ENCODE measurements at regions not wholly inside any gene's neighbourhood (a gene's known extent, or its start where the extent isn't known, plus 50 kb on each side); places are given as distances from the start of the nearest gene placed in this dataset.

DNA sequence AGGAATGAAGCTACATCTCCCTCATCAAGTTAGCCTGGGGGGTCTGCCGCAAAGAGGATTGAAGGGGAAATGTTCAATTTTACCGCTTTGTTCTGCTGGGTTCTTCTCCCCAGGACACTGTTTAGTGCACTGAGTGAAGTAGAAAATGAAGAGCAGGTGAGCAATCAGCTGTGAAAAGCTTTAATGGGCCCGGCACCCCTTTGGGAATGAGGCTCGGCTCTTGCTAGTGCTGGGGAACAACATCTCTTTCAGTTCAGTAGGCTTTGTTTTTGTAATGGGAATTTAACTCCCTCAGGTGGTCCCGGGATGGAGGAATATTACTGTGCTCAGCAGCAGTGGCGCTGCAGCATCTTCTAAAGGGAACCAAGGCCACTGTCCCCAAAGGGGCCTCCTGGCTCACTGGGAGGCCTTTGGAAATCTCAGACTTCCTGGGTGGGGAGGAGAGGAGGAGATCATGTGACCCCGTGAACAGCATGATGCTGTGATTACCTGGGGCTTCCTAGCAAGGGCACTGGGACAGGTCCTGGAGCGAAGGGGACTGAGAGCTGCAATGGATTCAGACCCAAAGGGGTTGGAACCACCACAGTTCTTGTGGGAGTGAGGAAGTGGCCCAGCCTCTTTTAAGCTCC lies 85.2 kb upstream of the MAX start:
- DNase-seq, result no peak

GRCh38 chr14:65190312-65190711 lies 88.0 kb upstream of the MAX start:
- DNase-seq, result no peak

DNA sequence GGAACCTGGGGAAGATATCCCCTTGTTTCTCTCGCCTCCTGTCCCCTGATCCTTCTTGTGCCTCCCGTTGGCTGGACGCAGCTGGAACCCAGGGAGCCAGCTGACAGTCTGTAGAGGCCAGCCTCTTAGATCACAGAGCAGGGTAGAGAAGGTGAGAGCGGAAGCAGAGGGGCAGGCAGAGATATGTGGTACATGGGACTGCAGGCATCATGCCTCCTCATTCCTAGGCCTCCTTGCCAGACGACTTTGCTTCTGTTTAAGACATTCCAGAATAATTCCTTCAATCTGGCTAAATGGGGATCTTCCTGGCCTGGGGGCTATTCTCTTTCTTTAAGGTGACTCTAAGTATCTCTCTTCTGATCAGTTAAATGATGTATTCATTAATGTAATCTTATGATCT lies 89.4 kb upstream of the MAX start:
- no peak for DNase-seq

GRCh38 chr14:65192686-65193085 lies 90.4 kb upstream of the MAX start:
- no peak for DNase-seq

DNA sequence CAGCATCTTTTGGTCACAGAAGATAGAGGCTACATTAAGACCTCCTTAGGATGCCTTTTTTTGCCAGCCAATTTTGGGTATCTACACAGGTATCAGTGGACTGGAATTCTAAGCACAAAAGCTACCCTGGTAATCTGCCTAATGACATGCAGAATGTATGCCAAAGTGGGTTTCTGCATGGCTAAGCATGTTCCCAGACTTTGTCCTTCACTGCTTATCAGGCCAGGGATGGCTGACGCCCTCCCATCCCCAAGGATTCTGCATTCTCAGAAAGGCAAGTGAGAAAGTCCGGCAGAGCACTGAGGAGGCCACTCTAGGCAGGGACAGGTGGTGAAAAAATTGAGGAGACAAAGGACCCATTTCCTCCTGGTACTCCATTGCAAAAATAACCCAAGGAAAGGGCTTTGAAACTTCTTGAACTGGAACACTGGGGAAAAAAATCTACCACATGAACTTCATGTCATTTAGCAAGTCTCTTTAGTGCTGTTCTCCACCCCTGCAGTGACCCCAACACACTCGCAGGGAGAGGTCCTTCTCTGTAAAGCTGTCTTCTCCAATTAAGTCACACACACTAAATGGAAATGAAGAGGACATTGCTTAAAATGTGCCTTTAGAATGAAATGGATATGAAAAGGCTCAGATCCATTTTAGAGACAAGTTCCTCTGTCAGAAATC lies 91.7 kb upstream of the MAX start:
- no peak for DNase-seq

GRCh38 chr14:65195042-65195719 lies 92.9 kb upstream of the MAX start:
- no peak for DNase-seq

GRCh38 chr14:65198346-65198745 lies 96.0 kb upstream of the MAX start:
- DNase-seq, result no peak

GRCh38 chr14:65200454-65200853 lies 98.1 kb upstream of the MAX start:
- no peak for DNase-seq

DNA sequence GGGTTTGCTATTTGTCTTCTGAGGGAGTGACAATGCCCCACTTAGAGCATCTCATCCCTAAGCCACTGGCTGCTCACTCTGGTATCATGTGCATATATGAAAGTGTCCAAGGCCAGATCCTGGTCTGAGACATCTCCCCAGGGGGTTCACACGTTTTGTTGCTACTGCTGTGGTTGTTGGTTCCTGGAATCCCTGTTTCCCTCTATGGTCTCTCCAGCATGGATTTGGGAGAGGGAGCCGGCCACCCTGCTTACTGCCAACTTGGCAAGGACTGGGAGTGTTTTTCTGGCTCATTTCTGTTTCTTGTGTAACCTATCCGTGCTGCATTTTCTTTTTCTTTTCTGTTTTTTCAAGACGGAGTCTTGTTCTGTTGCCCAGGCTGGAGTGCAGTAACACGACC lies 101.3 kb upstream of the MAX start:
- no peak for DNase-seq

- DNase-seq, result no peak
Measured at GRCh38 chr14:65204056-65204455, 101.7 kb upstream of the MAX start.

DNA sequence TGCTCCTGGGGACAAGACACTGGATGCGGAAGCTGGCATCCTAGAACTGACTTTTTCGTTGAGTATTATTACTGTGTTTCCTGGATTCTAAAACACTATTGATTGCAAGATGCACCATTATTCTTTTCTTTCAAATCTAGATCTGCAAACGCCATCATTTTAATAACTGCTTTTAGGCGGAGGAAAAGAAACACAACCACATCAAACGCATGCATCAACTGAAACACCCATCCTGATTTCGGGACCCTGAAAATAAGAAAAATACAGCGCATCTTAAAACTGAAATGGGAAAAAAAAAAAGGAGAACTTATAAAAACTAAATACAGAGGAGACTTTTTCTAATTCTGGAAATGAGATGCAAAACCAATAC lies 103.7 kb upstream of the MAX start:
- DNase-seq, result no peak

DNA sequence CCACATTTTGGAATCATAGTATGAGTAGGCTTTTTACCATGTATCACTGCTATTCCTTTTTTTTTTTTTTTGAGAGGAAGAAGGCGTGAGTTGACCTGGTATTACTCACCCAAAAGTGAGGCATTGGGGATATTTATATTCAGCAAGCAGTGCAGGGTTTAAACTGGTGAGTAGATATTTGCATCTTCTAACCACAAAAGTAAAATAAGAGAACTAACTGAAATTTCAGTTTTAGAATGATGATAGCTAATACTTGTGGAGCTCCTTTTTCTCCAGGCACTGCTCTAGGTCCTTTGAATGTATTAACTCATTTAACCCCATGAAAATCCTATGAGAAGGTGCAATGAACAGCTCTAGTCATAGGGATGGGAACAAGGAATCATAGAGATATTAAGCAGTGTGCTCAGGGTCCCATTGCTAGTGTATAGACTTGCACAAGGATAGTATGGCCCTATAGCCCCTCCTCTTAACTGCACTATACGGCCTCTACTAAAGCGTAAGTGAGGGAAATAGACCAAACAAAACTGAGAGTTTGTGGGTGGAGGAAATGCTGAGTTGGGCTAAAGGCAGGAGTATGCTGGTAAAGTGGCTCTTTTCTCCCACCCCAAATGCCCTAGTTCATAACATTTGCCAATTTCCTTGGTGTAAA lies 104.3 kb upstream of the MAX start:
- no peak for DNase-seq

DNA sequence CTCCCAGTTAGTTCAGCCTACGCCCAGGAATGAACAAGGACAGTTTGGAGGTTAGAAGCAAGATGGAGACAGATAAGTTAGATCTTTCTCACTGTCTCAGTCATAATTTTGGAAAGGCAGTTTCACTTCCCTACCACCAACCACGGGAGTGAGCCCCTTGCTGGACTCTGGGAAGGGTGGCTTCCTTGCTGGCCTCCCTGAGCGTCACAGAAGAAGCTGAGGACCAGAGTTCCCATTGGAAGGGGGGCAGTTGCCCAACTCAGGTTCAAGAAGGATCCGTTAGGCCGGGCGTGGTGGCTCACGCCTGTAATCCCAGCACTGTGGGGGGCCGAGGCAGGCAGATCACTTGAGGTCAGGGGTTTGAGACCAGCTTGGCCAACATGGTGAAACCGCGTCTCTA lies 106.2 kb upstream of the MAX start:
- no peak for DNase-seq

DNA sequence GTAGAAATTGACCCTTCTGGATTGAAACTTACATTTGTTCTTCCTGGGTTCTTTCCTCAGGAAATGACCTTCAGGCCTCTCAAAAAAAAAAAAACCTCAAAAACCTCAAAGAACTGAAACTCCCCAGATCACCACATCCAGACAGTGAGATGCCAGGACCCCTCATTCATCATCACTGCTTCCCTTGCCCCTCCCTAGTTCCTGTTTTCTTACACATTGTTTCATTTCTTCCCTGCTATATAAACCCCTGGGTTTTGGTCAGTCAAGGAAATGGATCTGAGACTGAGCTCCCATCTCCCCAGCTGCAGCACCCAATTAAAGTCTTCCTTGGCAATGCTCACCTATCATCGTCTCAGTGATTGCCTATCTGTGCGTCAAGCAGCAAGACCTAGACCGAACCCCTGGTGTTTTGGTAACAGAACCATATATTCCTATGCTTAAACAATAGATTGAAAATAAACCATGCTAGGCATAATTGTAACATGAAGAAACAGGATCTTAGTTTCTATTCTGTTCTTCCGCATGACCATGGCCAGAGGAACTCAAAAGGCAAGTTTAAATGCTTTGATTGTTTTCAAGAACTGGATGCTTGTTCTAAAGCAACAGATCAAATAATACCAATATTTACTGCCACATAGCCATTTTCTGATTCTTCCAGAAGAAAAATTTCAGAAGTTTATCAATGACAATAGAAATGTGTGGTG lies 108.0 kb upstream of the MAX start:
- no peak for DNase-seq

GRCh38 chr14:65210822-65211182 lies 108.5 kb upstream of the MAX start:
- DNase-seq, result no peak

DNA sequence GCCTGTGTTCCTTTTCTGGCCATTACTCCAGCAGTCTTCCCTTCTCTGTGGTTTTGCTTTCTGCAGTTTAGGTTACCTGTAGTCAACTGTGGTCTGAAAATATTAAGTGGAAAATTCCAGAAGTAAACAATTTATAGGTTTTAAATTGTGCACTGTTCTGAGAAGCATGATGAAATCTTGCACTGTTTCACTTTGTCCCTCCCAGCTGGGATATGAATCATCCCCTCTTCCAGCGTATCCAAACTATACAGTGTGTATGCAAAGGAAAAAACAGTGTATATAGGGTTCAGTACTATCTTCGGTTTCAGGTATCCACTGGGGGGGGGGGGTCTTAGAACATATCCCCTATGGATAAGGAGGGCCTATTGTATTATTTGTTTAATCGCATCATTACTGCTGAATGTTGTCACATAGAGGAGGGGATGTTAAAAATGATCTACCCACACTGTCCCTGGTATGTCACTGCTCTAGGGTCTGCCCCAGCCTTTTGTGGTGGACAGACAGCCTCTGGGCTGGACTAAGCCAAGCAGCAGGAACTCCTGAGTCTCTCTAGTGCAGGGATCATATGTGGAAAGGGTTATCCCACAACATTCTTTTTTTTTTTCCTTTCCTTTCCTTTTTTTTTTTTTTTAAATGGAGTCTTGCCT lies 109.1 kb upstream of the MAX start:
- no peak for DNase-seq

DNA sequence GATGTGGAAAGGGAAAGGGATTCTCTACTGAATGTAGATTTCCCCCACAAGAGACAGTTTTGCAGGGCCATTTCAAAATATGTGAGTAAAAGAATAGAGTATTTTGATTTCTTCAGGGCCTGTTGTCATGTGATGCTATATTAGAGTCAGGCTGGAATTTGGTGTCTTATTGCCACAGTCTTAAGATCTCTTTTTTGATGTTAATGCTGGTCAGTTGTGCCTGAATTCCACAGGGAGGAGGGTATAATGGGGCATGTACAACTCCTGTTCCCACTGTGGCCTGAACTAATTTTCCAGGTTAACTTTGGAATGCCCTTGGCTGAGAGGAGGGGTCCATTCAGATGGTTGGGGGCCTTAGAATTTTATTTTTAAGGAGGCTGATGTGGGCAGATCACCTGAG lies 111.0 kb upstream of the MAX start:
- DNase-seq, result no peak

DNA sequence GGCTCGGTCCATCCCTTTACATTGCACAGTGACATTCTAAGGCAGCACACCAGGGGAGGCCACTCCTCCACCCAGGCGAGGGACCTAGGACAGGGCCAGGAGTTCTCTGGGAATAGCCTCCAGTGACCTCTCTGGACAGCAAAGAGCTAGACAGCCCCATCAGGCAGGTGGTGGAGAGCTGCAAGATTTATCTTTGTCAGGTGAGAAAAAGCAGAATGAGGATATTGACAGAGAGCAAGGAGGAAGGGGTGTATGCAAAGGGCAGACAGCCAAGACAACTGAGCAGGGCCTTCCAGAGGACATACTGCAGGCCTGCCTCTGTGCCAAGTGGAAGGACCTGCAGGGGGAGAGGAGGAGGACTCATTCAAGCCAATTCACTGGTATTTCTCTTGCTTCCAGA lies 112.4 kb upstream of the MAX start:
- no peak for DNase-seq

DNA sequence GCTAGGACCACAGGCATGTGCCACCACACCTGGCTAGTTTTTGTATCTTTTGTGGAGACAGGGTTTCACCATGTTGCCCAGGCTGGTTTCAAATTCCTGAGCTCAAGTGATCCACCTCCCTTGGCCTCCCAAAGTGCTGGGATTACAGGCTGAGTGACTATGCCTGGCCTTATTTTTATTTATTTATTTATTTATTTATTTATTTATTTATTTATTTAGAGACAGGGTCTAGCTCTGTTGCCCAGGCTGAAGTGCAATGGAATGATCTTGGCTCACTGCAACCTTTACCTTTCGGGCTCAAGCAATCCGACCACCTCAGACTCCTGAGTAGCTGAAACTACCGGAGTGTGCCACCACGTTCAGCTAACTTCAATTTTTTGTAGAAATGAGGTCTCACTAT lies 117.0 kb upstream of the MAX start:
- DNase-seq, result no peak

GRCh38 chr14:65222440-65222858 lies 120.1 kb upstream of the MAX start:
- DNase-seq, result peak in 1 of 2 experiments; percentile 9

DNA sequence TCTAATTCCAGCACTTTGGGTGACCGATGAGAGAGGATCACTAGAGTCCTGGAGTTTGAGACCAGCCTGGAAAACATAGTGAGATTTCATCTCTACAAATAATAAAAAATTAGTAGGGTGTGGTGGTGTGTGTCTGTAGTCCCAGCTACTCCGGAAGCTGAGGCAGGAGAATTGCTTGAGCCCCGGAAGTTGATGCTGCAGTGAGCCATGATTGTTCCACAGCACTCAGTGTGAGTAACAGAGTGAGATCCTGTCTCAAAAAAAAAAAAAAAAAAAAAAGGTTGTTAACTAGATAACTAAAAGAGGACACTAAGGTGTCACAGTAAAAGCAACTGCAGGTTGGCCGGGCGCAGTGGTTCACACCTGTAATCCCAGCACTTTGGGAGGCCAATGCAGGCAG lies 121.3 kb upstream of the MAX start:
- DNase-seq, result no peak

GRCh38 chr14:65224799-65225198 lies 122.5 kb upstream of the MAX start:
- DNase-seq, result no peak
